Nephron progenitor cell (in vitro differentiated cells): ENCODE measurements at regions not wholly inside any gene's neighbourhood (a gene's known extent, or its start where the extent isn't known, plus 50 kb on each side); places are given as distances from the start of the nearest gene placed in this dataset.

Experiments
- DNase-seq: peaks from one replicate; pipeline ENCODE4 v3.0.0; 2021
- H3K27ac Mint-ChIP-seq: 2 replicates; pipeline ENCODE4 v1.8.0; 2021; ENCODE audit warnings: mild to moderate bottlenecking, moderate library complexity, mixed read lengths
- H3K27me3 Mint-ChIP-seq: 2 replicates; pipeline ENCODE4 v1.8.0; 2021; ENCODE audit warnings: mild to moderate bottlenecking, low read depth, mixed read lengths; ENCODE audit not compliant: poor library complexity
- H3K36me3 Mint-ChIP-seq: 2 replicates; pipeline ENCODE4 v1.8.0; 2021; ENCODE audit warnings: low read depth, mixed read lengths
- H3K4me1 Mint-ChIP-seq: 2 replicates; pipeline ENCODE4 v1.8.0; 2021; ENCODE audit warnings: mixed read lengths
- H3K4me3 Mint-ChIP-seq: 2 replicates; pipeline ENCODE4 v1.8.0; 2021; ENCODE audit warnings: mild to moderate bottlenecking, moderate library complexity, mixed read lengths
- H3K9me3 Mint-ChIP-seq: 2 replicates; pipeline ENCODE4 v1.8.0; 2021; ENCODE audit warnings: mild to moderate bottlenecking, moderate library complexity, mixed read lengths
- CTCF ChIP-seq: fragments of 200-600 bp; sonication (generic); IDR thresholded peaks from 2 replicates; pipeline ENCODE4 v1.5.0; 2021; ENCODE audit warnings: antibody characterized with exemption

GRCh38 chr1:168875831-168876230 lies 146.8 kb upstream of the DPT start:
- no peak for TF ChIP-seq CTCF
- Mint-ChIP-seq H3K4me3 (no peak overlapping the region), H3K27ac (no peak overlapping the region), H3K9me3 (no peaks in the 10 kb centered on the region), H3K4me1 (peaks cover 10% of the 10 kb centered on the region), H3K27me3 (peaks cover 3% of the 10 kb centered on the region), H3K36me3 (no peaks in the 10 kb centered on the region)
- no peak for DNase-seq

- Mint-ChIP-seq H3K36me3 (no peaks in the 10 kb centered on the region), H3K9me3 (no peaks in the 10 kb centered on the region), H3K27me3 (peaks cover 3% of the 10 kb centered on the region), H3K27ac (no peak overlapping the region), H3K4me3 (no peak overlapping the region), H3K4me1 (peaks cover 17% of the 10 kb centered on the region)
- no peak for TF ChIP-seq CTCF
- DNase-seq, result no peak
Observed at GRCh38 chr1:168876830-168877229, 147.8 kb upstream of the DPT start.

GRCh38 chr1:168879896-168880734 lies 151.1 kb upstream of the DPT start:
- no peaks in the 10 kb centered on the region for H3K36me3 Mint-ChIP-seq
- H3K4me1 Mint-ChIP-seq, result peaks cover 21% of the 10 kb centered on the region
- no peak overlapping the region for H3K4me3 Mint-ChIP-seq
- H3K9me3 Mint-ChIP-seq, result peaks cover 9% of the 10 kb centered on the region
- DNase-seq, result no peak
- H3K27me3 Mint-ChIP-seq, result peaks cover 3% of the 10 kb centered on the region
- no peak overlapping the region for H3K27ac Mint-ChIP-seq
- TF ChIP-seq CTCF, result no peak

- peaks cover 12% of the 10 kb centered on the region for H3K9me3 Mint-ChIP-seq
- no peak overlapping the region for H3K4me3 Mint-ChIP-seq
- DNase-seq, result no peak
- H3K27ac Mint-ChIP-seq, result no peak overlapping the region
- H3K4me1 Mint-ChIP-seq, result peaks cover 21% of the 10 kb centered on the region
- no peak for TF ChIP-seq CTCF
- no peaks in the 10 kb centered on the region for H3K36me3 Mint-ChIP-seq
- peaks cover 3% of the 10 kb centered on the region for H3K27me3 Mint-ChIP-seq
Observed at GRCh38 chr1:168881656-168882260, 152.8 kb upstream of the DPT start.

- no peak for TF ChIP-seq CTCF
- peaks cover 3% of the 10 kb centered on the region for H3K27me3 Mint-ChIP-seq
- H3K4me1 Mint-ChIP-seq, result no peaks in the 10 kb centered on the region
- H3K9me3 Mint-ChIP-seq, result peaks cover 29% of the 10 kb centered on the region
- H3K27ac Mint-ChIP-seq, result no peak overlapping the region
- no peaks in the 10 kb centered on the region for H3K36me3 Mint-ChIP-seq
- DNase-seq, result no peak
- no peak overlapping the region for H3K4me3 Mint-ChIP-seq
Observed at GRCh38 chr1:168887381-168887780, 158.4 kb upstream of the DPT start.
